Ishikawa (cell line): ENCODE measurements at regions not wholly inside any gene's neighbourhood (a gene's known extent, or its start where the extent isn't known, plus 50 kb on each side); places are given as distances from the start of the nearest gene placed in this dataset.

Experiments
- CREB1 ChIP-seq: IDR thresholded peaks from 2 replicates; pipeline ENCODE4 v1.6.1; 2012; ENCODE audit warnings: low read depth
- EP300 ChIP-seq: IDR thresholded peaks from 2 replicates; pipeline ENCODE4 v1.6.1; 2012; ENCODE audit warnings: borderline replicate concordance
- RAD21 ChIP-seq: IDR thresholded peaks from 2 replicates; pipeline ENCODE4 v1.6.1; 2012; ENCODE audit warnings: low read depth
- TEAD4 ChIP-seq: IDR thresholded peaks from 2 replicates; pipeline ENCODE4 v1.6.1; 2012
- USF1 ChIP-seq: IDR thresholded peaks from 2 replicates; pipeline ENCODE4 v1.6.1; 2012
- TF ChIP-seq, protein P1 (sequence below): IDR thresholded peaks from 2 replicates; pipeline ENCODE4 v1.6.1; 2012; ENCODE audit warnings: low read depth, mild to moderate bottlenecking

DNA sequence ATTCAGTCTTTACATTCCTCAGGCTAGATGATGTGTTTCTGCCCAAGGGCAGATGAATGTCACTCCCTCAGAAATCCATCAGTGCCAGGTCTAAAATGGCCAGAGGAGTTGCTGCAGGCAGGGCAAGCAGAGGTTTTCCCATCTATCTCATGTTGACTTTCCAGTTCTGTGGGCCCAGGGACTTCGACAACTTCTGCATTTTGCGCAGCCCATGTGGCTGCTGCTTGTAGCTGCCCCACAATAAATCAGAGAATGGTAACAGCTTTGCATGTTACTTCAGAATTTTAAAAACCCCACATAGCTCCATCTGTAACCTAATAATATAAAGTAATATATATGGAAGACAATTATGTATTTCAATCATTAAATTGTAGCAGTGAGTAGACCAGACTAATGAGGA lies 1367.7 kb upstream of the AGA start:
- TF ChIP-seq CREB1, result no peak
- TF ChIP-seq EP300, result no peak
- TF ChIP-seq TEAD4, result no peak
- TF ChIP-seq, protein P1, sequence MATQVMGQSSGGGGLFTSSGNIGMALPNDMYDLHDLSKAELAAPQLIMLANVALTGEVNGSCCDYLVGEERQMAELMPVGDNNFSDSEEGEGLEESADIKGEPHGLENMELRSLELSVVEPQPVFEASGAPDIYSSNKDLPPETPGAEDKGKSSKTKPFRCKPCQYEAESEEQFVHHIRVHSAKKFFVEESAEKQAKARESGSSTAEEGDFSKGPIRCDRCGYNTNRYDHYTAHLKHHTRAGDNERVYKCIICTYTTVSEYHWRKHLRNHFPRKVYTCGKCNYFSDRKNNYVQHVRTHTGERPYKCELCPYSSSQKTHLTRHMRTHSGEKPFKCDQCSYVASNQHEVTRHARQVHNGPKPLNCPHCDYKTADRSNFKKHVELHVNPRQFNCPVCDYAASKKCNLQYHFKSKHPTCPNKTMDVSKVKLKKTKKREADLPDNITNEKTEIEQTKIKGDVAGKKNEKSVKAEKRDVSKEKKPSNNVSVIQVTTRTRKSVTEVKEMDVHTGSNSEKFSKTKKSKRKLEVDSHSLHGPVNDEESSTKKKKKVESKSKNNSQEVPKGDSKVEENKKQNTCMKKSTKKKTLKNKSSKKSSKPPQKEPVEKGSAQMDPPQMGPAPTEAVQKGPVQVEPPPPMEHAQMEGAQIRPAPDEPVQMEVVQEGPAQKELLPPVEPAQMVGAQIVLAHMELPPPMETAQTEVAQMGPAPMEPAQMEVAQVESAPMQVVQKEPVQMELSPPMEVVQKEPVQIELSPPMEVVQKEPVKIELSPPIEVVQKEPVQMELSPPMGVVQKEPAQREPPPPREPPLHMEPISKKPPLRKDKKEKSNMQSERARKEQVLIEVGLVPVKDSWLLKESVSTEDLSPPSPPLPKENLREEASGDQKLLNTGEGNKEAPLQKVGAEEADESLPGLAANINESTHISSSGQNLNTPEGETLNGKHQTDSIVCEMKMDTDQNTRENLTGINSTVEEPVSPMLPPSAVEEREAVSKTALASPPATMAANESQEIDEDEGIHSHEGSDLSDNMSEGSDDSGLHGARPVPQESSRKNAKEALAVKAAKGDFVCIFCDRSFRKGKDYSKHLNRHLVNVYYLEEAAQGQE, result no peak
- TF ChIP-seq USF1, result no peak
- no peak for TF ChIP-seq RAD21
